OCI-LY1 (cell line): ENCODE measurements at regions not wholly inside any gene's neighbourhood (a gene's known extent, or its start where the extent isn't known, plus 50 kb on each side); places are given as distances from the start of the nearest gene placed in this dataset.

Source experiments
- CTCF ChIP-seq: fragments of 200-600 bp; sonication (generic), shearing (Covaris generic); IDR thresholded peaks from 2 replicates; pipeline ENCODE4 v1.5.1; 2017; ENCODE audit warnings: mild to moderate bottlenecking, antibody characterized with exemption, low read length, moderate library complexity, mixed read lengths
- EZH2 ChIP-seq: fragments of 200-600 bp; sonication (generic), shearing (Covaris generic); IDR thresholded peaks from 2 replicates; pipeline ENCODE4 v1.8.0; 2017; ENCODE audit warnings: borderline replicate concordance, mixed run types, mild to moderate bottlenecking, antibody characterized with exemption, low read length, moderate library complexity, mixed read lengths

GRCh38 chr5:33194914-33195313 is 245.9 kb upstream of the TARS1 start:
- TF ChIP-seq CTCF (no peak), EZH2 (no peak)
